K562 (cell line): ENCODE measurements at regions not wholly inside any gene's neighbourhood (a gene's known extent, or its start where the extent isn't known, plus 50 kb on each side); places are given as distances from the start of the nearest gene placed in this dataset.

Experiments used
- JUNB ChIP-seq: fragments of 450-650 bp; formaldehyde crosslinking; conservative IDR thresholded peaks from 2 replicates; pipeline ENCODE4 v1.4.0; 2020; ENCODE audit warnings: mild to moderate bottlenecking
- SMARCA5 ChIP-seq: fragments of 450-650 bp; IDR thresholded peaks from 2 replicates; pipeline ENCODE4 v1.6.1; 2016
- SP1 ChIP-seq: sonication (generic); formaldehyde crosslinking; IDR thresholded peaks from 2 replicates; pipeline ENCODE4 v1.8.1; 2022; ENCODE audit warnings: mild to moderate bottlenecking, missing genetic modification reagents
- U2AF1 ChIP-seq: fragments of 200-400 bp; formaldehyde crosslinking; optimal IDR thresholded peaks from 2 replicates; pipeline ENCODE3; 2017; ENCODE audit warnings: mild to moderate bottlenecking, low read depth, low read length, moderate library complexity
- TF ChIP-seq, protein P1 (sequence below): fragments of 250-450 bp; sonication (Bioruptor Pico); IDR thresholded peaks from 2 replicates; pipeline ENCODE4 v1.8.0; 2021; ENCODE audit warnings: moderate library complexity, mild to moderate bottlenecking, inconsistent platforms
- TF ChIP-seq, protein P2 (sequence below): fragments of 450-650 bp; IDR thresholded peaks from 2 replicates; pipeline ENCODE4 v1.6.1; 2016; ENCODE audit warnings: missing biosample characterization, missing genetic modification characterization

DNA sequence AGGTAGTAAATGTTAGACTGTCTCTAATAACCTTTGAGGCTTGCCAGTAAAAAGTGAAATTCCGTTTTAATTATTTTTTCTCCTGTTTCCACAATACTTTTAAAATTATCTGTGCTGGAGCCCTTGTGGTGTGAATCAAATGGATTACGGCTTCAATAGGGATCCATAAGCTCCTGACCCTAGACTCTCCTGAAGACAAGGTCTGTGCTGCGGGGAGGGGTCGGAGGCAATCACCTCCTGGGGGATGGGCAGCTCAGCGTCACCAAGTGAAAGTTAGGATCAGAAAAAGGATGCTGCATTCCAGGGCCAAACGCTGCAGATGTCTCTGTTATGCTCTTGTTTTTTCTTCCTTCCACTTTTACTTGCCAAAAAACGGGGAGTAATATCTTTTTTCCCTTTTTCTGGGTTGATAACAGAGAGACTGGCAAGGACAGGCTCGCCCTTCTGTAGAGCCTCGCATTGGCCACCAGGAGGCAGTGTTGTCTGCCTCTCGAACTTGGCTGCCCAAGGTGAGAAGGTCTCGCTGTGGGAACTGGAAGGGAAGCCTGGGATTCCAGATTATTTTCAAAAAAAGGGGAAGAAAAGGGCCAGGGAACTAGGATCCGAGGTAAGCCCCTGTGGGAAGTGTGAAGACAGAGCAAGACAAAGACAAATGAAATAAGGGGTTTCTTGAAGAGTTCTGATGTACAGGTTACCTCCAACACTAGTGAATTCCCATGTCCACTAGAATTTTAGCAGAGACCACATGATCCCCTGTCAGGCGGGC, 621.9 kb downstream of the ACTR3B start:
- TF ChIP-seq, protein P1, sequence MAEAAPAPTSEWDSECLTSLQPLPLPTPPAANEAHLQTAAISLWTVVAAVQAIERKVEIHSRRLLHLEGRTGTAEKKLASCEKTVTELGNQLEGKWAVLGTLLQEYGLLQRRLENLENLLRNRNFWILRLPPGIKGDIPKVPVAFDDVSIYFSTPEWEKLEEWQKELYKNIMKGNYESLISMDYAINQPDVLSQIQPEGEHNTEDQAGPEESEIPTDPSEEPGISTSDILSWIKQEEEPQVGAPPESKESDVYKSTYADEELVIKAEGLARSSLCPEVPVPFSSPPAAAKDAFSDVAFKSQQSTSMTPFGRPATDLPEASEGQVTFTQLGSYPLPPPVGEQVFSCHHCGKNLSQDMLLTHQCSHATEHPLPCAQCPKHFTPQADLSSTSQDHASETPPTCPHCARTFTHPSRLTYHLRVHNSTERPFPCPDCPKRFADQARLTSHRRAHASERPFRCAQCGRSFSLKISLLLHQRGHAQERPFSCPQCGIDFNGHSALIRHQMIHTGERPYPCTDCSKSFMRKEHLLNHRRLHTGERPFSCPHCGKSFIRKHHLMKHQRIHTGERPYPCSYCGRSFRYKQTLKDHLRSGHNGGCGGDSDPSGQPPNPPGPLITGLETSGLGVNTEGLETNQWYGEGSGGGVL (CRISPR knock-in tag): no peak
- TF ChIP-seq SMARCA5 (no peak), SP1 (CRISPR knock-in tag) (no peak), U2AF1 (no peak), JUNB (CRISPR knock-in tag) (no peak)
- TF ChIP-seq, protein P2, sequence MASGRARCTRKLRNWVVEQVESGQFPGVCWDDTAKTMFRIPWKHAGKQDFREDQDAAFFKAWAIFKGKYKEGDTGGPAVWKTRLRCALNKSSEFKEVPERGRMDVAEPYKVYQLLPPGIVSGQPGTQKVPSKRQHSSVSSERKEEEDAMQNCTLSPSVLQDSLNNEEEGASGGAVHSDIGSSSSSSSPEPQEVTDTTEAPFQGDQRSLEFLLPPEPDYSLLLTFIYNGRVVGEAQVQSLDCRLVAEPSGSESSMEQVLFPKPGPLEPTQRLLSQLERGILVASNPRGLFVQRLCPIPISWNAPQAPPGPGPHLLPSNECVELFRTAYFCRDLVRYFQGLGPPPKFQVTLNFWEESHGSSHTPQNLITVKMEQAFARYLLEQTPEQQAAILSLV: no peak
